ENCODE measurements at regions not wholly inside any gene's neighbourhood (a gene's known extent, or its start where the extent isn't known, plus 50 kb on each side); places are given as distances from the start of the nearest gene placed in this dataset.

DNA sequence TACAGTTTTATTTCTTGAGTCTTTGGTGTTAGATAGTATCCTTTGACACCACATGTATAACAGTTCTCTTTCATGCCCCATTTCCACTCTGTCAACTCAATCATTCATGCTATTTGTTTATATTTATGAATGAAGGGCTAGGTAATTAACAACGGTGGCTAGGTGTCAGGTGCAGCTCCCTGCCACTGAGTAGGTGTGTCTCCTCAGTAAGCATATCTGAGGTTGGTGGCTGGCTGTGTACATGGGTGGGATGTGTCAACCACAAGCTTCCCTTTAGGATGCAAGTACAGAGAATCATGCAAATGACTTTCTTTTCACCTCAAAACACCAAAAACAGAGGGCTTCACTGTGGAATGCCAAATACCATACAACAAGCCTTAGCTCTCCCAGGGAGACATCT is 83.4 kb downstream of the ZNF365 start:
- H3K79me2 ChIP-seq (ENCODE audit: control insufficient read depth, insufficient read depth, low read length): no peaks in the 10 kb centered on the region
- FAIRE-seq: no peak
- no peaks in the 10 kb centered on the region for H3K9me1 ChIP-seq (ENCODE audit: control insufficient read depth, extremely low read depth, insufficient read depth, low read length)
- peaks cover 14% of the 10 kb centered on the region for H3K4me1 ChIP-seq (ENCODE audit: control insufficient read depth, extremely low read depth, insufficient read depth, low read length)
- H3K9ac ChIP-seq (ENCODE audit: control insufficient read depth, extremely low read depth, insufficient read depth, low read length): no peak overlapping the region
- no peaks in the 10 kb centered on the region for H4K20me1 ChIP-seq (ENCODE audit: control insufficient read depth, extremely low read depth, insufficient read depth, low read length)
- no peaks in the 10 kb centered on the region for H3K36me3 ChIP-seq (ENCODE audit: control insufficient read depth in 2 of 2, extremely low read depth in 1 of 2, insufficient read depth in 2 of 2, low read length in 2 of 2)
- no peak overlapping the region for H3K4me2 ChIP-seq (ENCODE audit: control insufficient read depth, extremely low read depth, insufficient read depth, low read depth, low read length)
- DNase-seq (ENCODE audit: low read depth, low spot score): no peak
- no peak overlapping the region for H3K4me3 ChIP-seq (ENCODE audit: control insufficient read depth in 2 of 3, extremely low read depth in 1 of 3, insufficient read depth in 2 of 3, low read depth in 1 of 3, low read length in 3 of 3)
- no peaks in the 10 kb centered on the region for H3K27me3 ChIP-seq (ENCODE audit: control insufficient read depth, extremely low read depth, insufficient read depth, low read length)
- H2AFZ ChIP-seq (ENCODE audit: control insufficient read depth, low read length): no peak overlapping the region
- dilution Hi-C loops (cut with MboI; ENCODE audit: extremely low pct_ligation_motif_present, low sequenced_read_pairs): no loop called here
- no peak for TF ChIP-seq CTCF (optimal IDR thresholded peaks at IDR 0.05 in 1 of 3, IDR thresholded peaks at IDR 0.05 in 1 of 3, conservative IDR thresholded peaks at IDR 0.05 in 1 of 3; ENCODE audit: extremely low read depth in 1 of 3, insufficient read depth in 2 of 3, low read length in 3 of 3)
- TF ChIP-seq EZH2 (IDR thresholded peaks at IDR 0.05; ENCODE audit: low read length): no peak
- H3K9me3 ChIP-seq (ENCODE audit: control insufficient read depth, low read depth, low read length): no peaks in the 10 kb centered on the region
- H3K27ac ChIP-seq (ENCODE audit: control insufficient read depth, insufficient read depth, low read length): no peak overlapping the region

- no peak for DNase-seq (ENCODE audit: low read depth, low spot score)
- H3K9me1 ChIP-seq (ENCODE audit: control insufficient read depth, extremely low read depth, insufficient read depth, low read length): no peaks in the 10 kb centered on the region
- H3K4me1 ChIP-seq (ENCODE audit: control insufficient read depth, extremely low read depth, insufficient read depth, low read length): peaks cover 12% of the 10 kb centered on the region
- H3K4me3 ChIP-seq (ENCODE audit: control insufficient read depth in 2 of 3, extremely low read depth in 1 of 3, insufficient read depth in 2 of 3, low read depth in 1 of 3, low read length in 3 of 3): no peak overlapping the region
- H3K27ac ChIP-seq (ENCODE audit: control insufficient read depth, insufficient read depth, low read length): no peak overlapping the region
- no peak overlapping the region for H3K4me2 ChIP-seq (ENCODE audit: control insufficient read depth, extremely low read depth, insufficient read depth, low read depth, low read length)
- H3K9ac ChIP-seq (ENCODE audit: control insufficient read depth, extremely low read depth, insufficient read depth, low read length): no peak overlapping the region
- H3K36me3 ChIP-seq (ENCODE audit: control insufficient read depth in 2 of 2, extremely low read depth in 1 of 2, insufficient read depth in 2 of 2, low read length in 2 of 2): no peaks in the 10 kb centered on the region
- H3K9me3 ChIP-seq (ENCODE audit: control insufficient read depth, low read depth, low read length): no peaks in the 10 kb centered on the region
- dilution Hi-C loops (cut with MboI; ENCODE audit: extremely low pct_ligation_motif_present, low sequenced_read_pairs): no loop called here
- no peak for FAIRE-seq
- no peak for TF ChIP-seq CTCF (optimal IDR thresholded peaks at IDR 0.05 in 1 of 3, IDR thresholded peaks at IDR 0.05 in 1 of 3, conservative IDR thresholded peaks at IDR 0.05 in 1 of 3; ENCODE audit: extremely low read depth in 1 of 3, insufficient read depth in 2 of 3, low read length in 3 of 3)
- no peak for TF ChIP-seq EZH2 (IDR thresholded peaks at IDR 0.05; ENCODE audit: low read length)
- H2AFZ ChIP-seq (ENCODE audit: control insufficient read depth, low read length): no peak overlapping the region
- no peaks in the 10 kb centered on the region for H4K20me1 ChIP-seq (ENCODE audit: control insufficient read depth, extremely low read depth, insufficient read depth, low read length)
- H3K27me3 ChIP-seq (ENCODE audit: control insufficient read depth, extremely low read depth, insufficient read depth, low read length): no peaks in the 10 kb centered on the region
- no peaks in the 10 kb centered on the region for H3K79me2 ChIP-seq (ENCODE audit: control insufficient read depth, insufficient read depth, low read length)
These were observed 84.9 kb downstream of the ZNF365 start for GRCh38 chr10:62459072-62459471.
